ENCODE measurements at regions not wholly inside any gene's neighbourhood (a gene's known extent, or its start where the extent isn't known, plus 50 kb on each side); places are given as distances from the start of the nearest gene placed in this dataset.

DNA sequence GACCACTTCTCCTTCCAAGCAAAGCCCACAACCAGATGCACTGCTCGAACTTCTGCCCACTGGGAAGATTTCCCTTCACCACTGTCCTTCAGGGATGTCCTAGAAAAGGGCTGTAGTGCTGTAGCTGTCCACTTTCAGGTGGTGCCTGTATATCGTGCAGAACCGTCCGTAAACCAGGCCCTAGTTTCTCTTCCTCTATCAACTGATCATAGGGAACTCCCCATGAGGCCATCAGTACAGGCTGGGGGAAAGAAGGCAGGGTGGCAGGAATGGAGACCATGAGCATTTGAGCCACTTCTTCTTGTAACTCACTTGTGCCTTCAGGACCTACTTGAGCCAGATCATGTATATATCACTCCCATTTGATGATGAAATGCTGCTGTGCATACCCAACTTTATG, 57.3 kb upstream of the FAM9B start:
- H3K9me3 Mint-ChIP-seq (ENCODE audit: unreplicated experiment) = peaks cover 10% of the 10 kb centered on the region
- Histone ChIP-seq H3K4me3 (ENCODE audit: low read depth, low read length) (no peak overlapping the region), H3K4me1 (no peaks in the 10 kb centered on the region), H3K27me3 (replicated peaks; ENCODE audit: control insufficient read depth, insufficient read depth, low read length) (no peaks in the 10 kb centered on the region), H3K9me3 (no peaks in the 10 kb centered on the region), H3K36me3 (ENCODE audit: control insufficient read depth, insufficient read depth, low read length) (no peaks in the 10 kb centered on the region)
- BruUV-seq (replicated peaks) = no TSS peak
- H3K4me3 Mint-ChIP-seq (ENCODE audit: unreplicated experiment) = no peak overlapping the region
- no peaks in the 10 kb centered on the region for H3K36me3 Mint-ChIP-seq (ENCODE audit: insufficient read depth, unreplicated experiment)
- ChIA-PET POLR2A (no interaction called here), CTCF (no interaction called here)
- no peaks in the 10 kb centered on the region for H3K27me3 Mint-ChIP-seq (ENCODE audit: insufficient read depth, unreplicated experiment)
- H3K27ac Mint-ChIP-seq (ENCODE audit: unreplicated experiment) = no peak overlapping the region
- no peak for DNase-seq
- intact Hi-C loops (cut with micrococcal nuclease; ENCODE audit: unreplicated experiment) = no loop called here
- TF ChIP-seq, protein P1, sequence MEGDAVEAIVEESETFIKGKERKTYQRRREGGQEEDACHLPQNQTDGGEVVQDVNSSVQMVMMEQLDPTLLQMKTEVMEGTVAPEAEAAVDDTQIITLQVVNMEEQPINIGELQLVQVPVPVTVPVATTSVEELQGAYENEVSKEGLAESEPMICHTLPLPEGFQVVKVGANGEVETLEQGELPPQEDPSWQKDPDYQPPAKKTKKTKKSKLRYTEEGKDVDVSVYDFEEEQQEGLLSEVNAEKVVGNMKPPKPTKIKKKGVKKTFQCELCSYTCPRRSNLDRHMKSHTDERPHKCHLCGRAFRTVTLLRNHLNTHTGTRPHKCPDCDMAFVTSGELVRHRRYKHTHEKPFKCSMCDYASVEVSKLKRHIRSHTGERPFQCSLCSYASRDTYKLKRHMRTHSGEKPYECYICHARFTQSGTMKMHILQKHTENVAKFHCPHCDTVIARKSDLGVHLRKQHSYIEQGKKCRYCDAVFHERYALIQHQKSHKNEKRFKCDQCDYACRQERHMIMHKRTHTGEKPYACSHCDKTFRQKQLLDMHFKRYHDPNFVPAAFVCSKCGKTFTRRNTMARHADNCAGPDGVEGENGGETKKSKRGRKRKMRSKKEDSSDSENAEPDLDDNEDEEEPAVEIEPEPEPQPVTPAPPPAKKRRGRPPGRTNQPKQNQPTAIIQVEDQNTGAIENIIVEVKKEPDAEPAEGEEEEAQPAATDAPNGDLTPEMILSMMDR (IDR thresholded peaks at IDR 0.05; ENCODE audit: insufficient read depth in 1 of 2, low read depth in 1 of 2, low read length in 1 of 2, severe bottlenecking in 1 of 2, unreplicated experiment in 1 of 2) = no peak
- no peaks in the 10 kb centered on the region for H3K4me1 Mint-ChIP-seq (ENCODE audit: low read depth, unreplicated experiment)

- CTCF ChIA-PET = no interaction called here
- TF ChIP-seq, protein P1 (IDR thresholded peaks at IDR 0.05; ENCODE audit: insufficient read depth in 1 of 2, low read depth in 1 of 2, low read length in 1 of 2, severe bottlenecking in 1 of 2, unreplicated experiment in 1 of 2) = no peak
- H3K27me3 Mint-ChIP-seq (ENCODE audit: insufficient read depth, unreplicated experiment) = peaks cover 2% of the 10 kb centered on the region
Observed at GRCh38 chrX:9102956-9103355, 69.0 kb upstream of the FAM9B start.

DNA sequence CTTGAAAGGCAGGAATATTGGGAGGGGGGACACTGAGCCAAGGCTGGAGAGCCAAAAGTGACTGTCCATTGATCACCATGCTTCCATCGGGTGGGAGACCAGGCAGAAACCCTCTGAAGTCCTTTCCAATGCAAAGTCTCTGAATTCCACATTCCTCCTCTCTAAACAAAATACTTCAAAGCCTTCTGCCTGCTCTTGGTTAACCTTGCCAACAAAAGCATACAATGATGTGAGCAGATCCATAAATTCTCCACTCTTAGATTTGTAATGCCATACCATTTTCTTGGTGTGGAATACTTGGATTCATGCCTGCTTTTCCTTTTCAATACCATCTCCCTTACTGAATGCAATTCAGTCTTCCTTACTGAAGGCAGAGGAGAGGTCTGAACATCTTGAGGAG, 74.1 kb upstream of the FAM9B start:
- TF ChIP-seq, protein P1 (IDR thresholded peaks at IDR 0.05; ENCODE audit: insufficient read depth in 1 of 2, low read depth in 1 of 2, low read length in 1 of 2, severe bottlenecking in 1 of 2, unreplicated experiment in 1 of 2) = no peak
- H3K36me3 Mint-ChIP-seq (ENCODE audit: insufficient read depth, unreplicated experiment) = no peaks in the 10 kb centered on the region
- H3K9me3 Mint-ChIP-seq (ENCODE audit: unreplicated experiment) = no peaks in the 10 kb centered on the region
- no peak overlapping the region for H3K4me3 Mint-ChIP-seq (ENCODE audit: unreplicated experiment)
- H3K27me3 Mint-ChIP-seq (ENCODE audit: insufficient read depth, unreplicated experiment) = no peaks in the 10 kb centered on the region
- ChIA-PET CTCF (no interaction called here), POLR2A (no interaction called here)
- Histone ChIP-seq H3K9me3 (no peaks in the 10 kb centered on the region), H3K27me3 (replicated peaks; ENCODE audit: control insufficient read depth, insufficient read depth, low read length) (no peaks in the 10 kb centered on the region), H3K4me1 (no peaks in the 10 kb centered on the region), H3K4me3 (ENCODE audit: low read depth, low read length) (no peak overlapping the region), H3K36me3 (ENCODE audit: control insufficient read depth, insufficient read depth, low read length) (no peaks in the 10 kb centered on the region)
- no peaks in the 10 kb centered on the region for H3K4me1 Mint-ChIP-seq (ENCODE audit: low read depth, unreplicated experiment)
- intact Hi-C loops (cut with micrococcal nuclease; ENCODE audit: unreplicated experiment) = no loop called here
- H3K27ac Mint-ChIP-seq (ENCODE audit: unreplicated experiment) = no peak overlapping the region
- no TSS peak for BruUV-seq (replicated peaks)
- no peak for DNase-seq

More at GRCh38 chrX:9102956-9103355, 69.0 kb upstream of the FAM9B start:
- BruUV-seq (replicated peaks) = no TSS peak
- Mint-ChIP-seq H3K9me3 (ENCODE audit: unreplicated experiment) (no peaks in the 10 kb centered on the region), H3K27ac (ENCODE audit: unreplicated experiment) (no peak overlapping the region), H3K4me3 (ENCODE audit: unreplicated experiment) (no peak overlapping the region), H3K36me3 (ENCODE audit: insufficient read depth, unreplicated experiment) (no peaks in the 10 kb centered on the region), H3K4me1 (ENCODE audit: low read depth, unreplicated experiment) (no peaks in the 10 kb centered on the region)
- intact Hi-C loops (cut with micrococcal nuclease; ENCODE audit: unreplicated experiment) = no loop called here
- DNase-seq = no peak
- H3K27me3 ChIP-seq (replicated peaks; ENCODE audit: control insufficient read depth, insufficient read depth, low read length) = no peaks in the 10 kb centered on the region
- no peaks in the 10 kb centered on the region for H3K9me3 ChIP-seq
- H3K4me1 ChIP-seq = no peaks in the 10 kb centered on the region
- no peaks in the 10 kb centered on the region for H3K36me3 ChIP-seq (ENCODE audit: control insufficient read depth, insufficient read depth, low read length)
- H3K4me3 ChIP-seq (ENCODE audit: low read depth, low read length) = no peak overlapping the region
- POLR2A ChIA-PET = no interaction called here

All from Caco-2 (cell line).